Neural cell (in vitro differentiated cells): ENCODE measurements at regions not wholly inside any gene's neighbourhood (a gene's known extent, or its start where the extent isn't known, plus 50 kb on each side); places are given as distances from the start of the nearest gene placed in this dataset.

Experiments used
- H2AFZ ChIP-seq: fragments of 200-600, 300-800 bp; sonication (generic), shearing (Covaris generic); 2 replicates; pipeline ENCODE4 v1.6.0; 2014; ENCODE audit warnings: low read depth, mild to moderate bottlenecking, antibody characterized with exemption, low read length, moderate library complexity
- H3F3A ChIP-seq: fragments of 200-600 bp; shearing (Covaris generic); 2 replicates; pipeline ENCODE4 v1.6.1; 2016; ENCODE audit warnings: mild to moderate bottlenecking, moderate library complexity, mixed read lengths, antibody characterized with exemption, low read length; ENCODE audit not compliant: insufficient read depth, poor library complexity, severe bottlenecking
- H3K27ac ChIP-seq: fragments of 200-600, 300-800 bp; sonication (generic), shearing (Covaris generic); 2 replicates; pipeline ENCODE4 v1.5.1; 2014; ENCODE audit warnings: mild to moderate bottlenecking, low read length, moderate library complexity
- H3K27me3 ChIP-seq: fragments of 300-800, 200-600 bp; sonication (generic), shearing (Covaris generic); 2 replicates; pipeline ENCODE4 v1.6.0; 2014; ENCODE audit warnings: mild to moderate bottlenecking, low read depth, low read length, moderate library complexity; ENCODE audit not compliant: insufficient read depth
- H3K36me3 ChIP-seq: fragments of 300-800, 200-600 bp; sonication (generic), shearing (Covaris generic); 2 replicates; pipeline ENCODE4 v1.5.1; 2014; ENCODE audit warnings: mild to moderate bottlenecking, antibody characterized with exemption, low read length, moderate library complexity; ENCODE audit not compliant: insufficient read depth
- H3K4me2 ChIP-seq: fragments of 300-800, 200-600 bp; sonication (generic), shearing (Covaris generic); 2 replicates; pipeline ENCODE4 v1.6.0; 2014; ENCODE audit warnings: mild to moderate bottlenecking, low read length
- H3K4me3 ChIP-seq: fragments of 300-800, 200-600 bp; sonication (generic), shearing (Covaris generic); 2 replicates; pipeline ENCODE4 v1.5.1; 2014; ENCODE audit warnings: mild to moderate bottlenecking, low read length, moderate library complexity
- H3K79me2 ChIP-seq: fragments of 200-600 bp; shearing (Covaris generic); replicated peaks from 2 replicates; pipeline ENCODE4 v1.6.0; 2014; ENCODE audit warnings: mild to moderate bottlenecking, low read length, moderate library complexity; ENCODE audit not compliant: insufficient read depth
- H3K9ac ChIP-seq: fragments of 300-800, 200-600 bp; sonication (generic), shearing (Covaris generic); 2 replicates; pipeline ENCODE4 v1.6.1; 2016; ENCODE audit warnings: mild to moderate bottlenecking, low read length, mixed read lengths
- H3K9me2 ChIP-seq: fragments of 200-600 bp; shearing (Covaris generic); 2 replicates; pipeline ENCODE4 v1.6.1; 2016; ENCODE audit warnings: mild to moderate bottlenecking, low read length, mixed read lengths; ENCODE audit not compliant: insufficient read depth
- H3K9me3 ChIP-seq: fragments of 200-600, 300-800 bp; sonication (generic), shearing (Covaris generic); 2 replicates; pipeline ENCODE4 v1.6.1; 2016; ENCODE audit warnings: mild to moderate bottlenecking, mixed run types, low read length, moderate library complexity, mixed read lengths
- H4K20me1 ChIP-seq: fragments of 200-600 bp; shearing (Covaris generic); 2 replicates; pipeline ENCODE4 v1.6.1; 2016; ENCODE audit warnings: mild to moderate bottlenecking, mixed run types; ENCODE audit not compliant: insufficient read depth
- EP300 ChIP-seq: fragments of 450-650 bp; conservative IDR thresholded peaks from 2 replicates; pipeline ENCODE4 v1.6.1; 2014; ENCODE audit warnings: antibody characterized with exemption, mild to moderate bottlenecking, moderate library complexity; ENCODE audit not compliant: poor library complexity, severe bottlenecking
- EZH2 ChIP-seq: fragments of 200-600, 300-800 bp; shearing (Covaris generic), sonication (generic); IDR thresholded peaks from 2 replicates; pipeline ENCODE4 v1.6.1; 2014; ENCODE audit warnings: antibody characterized with exemption, low read length, borderline replicate concordance, mild to moderate bottlenecking; ENCODE audit not compliant: insufficient read depth, poor library complexity, severe bottlenecking
- MXI1 ChIP-seq: fragments of 450-650 bp; conservative IDR thresholded peaks from 2 replicates; pipeline ENCODE4 v1.6.1; 2014; ENCODE audit warnings: antibody characterized with exemption, mild to moderate bottlenecking; ENCODE audit not compliant: poor library complexity, severe bottlenecking
- POLR2AphosphoS5 ChIP-seq: IDR thresholded peaks from 2 replicates; pipeline ENCODE4 v1.6.1; 2012
- RAD21 ChIP-seq: fragments of 450-650 bp; conservative IDR thresholded peaks from 2 replicates; pipeline ENCODE4 v1.6.1; 2014; ENCODE audit warnings: antibody characterized with exemption, mild to moderate bottlenecking, moderate library complexity
- SMC3 ChIP-seq: fragments of 450-650 bp; conservative IDR thresholded peaks from 2 replicates; pipeline ENCODE4 v1.6.1; 2014; ENCODE audit warnings: antibody characterized with exemption, mild to moderate bottlenecking, moderate library complexity; ENCODE audit not compliant: poor library complexity
- TAF1 ChIP-seq: IDR thresholded peaks from 2 replicates; pipeline ENCODE4 v1.6.1; 2012; ENCODE audit warnings: low read depth
- TF ChIP-seq, protein P1 (sequence below): fragments of 450-650 bp; IDR thresholded peaks from 2 replicates; pipeline ENCODE4 v1.5.1; 2014; ENCODE audit warnings: antibody characterized with exemption, mild to moderate bottlenecking, moderate library complexity; ENCODE audit not compliant: poor library complexity, severe bottlenecking
- TF ChIP-seq, protein P2 (sequence below): IDR thresholded peaks from 2 replicates; pipeline ENCODE4 v1.6.1; 2012; ENCODE audit warnings: borderline replicate concordance

GRCh38 chr6:1022719-1023118, 289.2 kb upstream of the FOXQ1 start:
- H3K9ac ChIP-seq, result no peak overlapping the region
- no peaks in the 10 kb centered on the region for H4K20me1 ChIP-seq
- TF ChIP-seq POLR2AphosphoS5 (no peak), TAF1 (no peak), EP300 (no peak), MXI1 (no peak), SMC3 (no peak), EZH2 (no peak), RAD21 (no peak)
- TF ChIP-seq, protein P1, sequence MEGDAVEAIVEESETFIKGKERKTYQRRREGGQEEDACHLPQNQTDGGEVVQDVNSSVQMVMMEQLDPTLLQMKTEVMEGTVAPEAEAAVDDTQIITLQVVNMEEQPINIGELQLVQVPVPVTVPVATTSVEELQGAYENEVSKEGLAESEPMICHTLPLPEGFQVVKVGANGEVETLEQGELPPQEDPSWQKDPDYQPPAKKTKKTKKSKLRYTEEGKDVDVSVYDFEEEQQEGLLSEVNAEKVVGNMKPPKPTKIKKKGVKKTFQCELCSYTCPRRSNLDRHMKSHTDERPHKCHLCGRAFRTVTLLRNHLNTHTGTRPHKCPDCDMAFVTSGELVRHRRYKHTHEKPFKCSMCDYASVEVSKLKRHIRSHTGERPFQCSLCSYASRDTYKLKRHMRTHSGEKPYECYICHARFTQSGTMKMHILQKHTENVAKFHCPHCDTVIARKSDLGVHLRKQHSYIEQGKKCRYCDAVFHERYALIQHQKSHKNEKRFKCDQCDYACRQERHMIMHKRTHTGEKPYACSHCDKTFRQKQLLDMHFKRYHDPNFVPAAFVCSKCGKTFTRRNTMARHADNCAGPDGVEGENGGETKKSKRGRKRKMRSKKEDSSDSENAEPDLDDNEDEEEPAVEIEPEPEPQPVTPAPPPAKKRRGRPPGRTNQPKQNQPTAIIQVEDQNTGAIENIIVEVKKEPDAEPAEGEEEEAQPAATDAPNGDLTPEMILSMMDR, result no peak
- TF ChIP-seq, protein P2, sequence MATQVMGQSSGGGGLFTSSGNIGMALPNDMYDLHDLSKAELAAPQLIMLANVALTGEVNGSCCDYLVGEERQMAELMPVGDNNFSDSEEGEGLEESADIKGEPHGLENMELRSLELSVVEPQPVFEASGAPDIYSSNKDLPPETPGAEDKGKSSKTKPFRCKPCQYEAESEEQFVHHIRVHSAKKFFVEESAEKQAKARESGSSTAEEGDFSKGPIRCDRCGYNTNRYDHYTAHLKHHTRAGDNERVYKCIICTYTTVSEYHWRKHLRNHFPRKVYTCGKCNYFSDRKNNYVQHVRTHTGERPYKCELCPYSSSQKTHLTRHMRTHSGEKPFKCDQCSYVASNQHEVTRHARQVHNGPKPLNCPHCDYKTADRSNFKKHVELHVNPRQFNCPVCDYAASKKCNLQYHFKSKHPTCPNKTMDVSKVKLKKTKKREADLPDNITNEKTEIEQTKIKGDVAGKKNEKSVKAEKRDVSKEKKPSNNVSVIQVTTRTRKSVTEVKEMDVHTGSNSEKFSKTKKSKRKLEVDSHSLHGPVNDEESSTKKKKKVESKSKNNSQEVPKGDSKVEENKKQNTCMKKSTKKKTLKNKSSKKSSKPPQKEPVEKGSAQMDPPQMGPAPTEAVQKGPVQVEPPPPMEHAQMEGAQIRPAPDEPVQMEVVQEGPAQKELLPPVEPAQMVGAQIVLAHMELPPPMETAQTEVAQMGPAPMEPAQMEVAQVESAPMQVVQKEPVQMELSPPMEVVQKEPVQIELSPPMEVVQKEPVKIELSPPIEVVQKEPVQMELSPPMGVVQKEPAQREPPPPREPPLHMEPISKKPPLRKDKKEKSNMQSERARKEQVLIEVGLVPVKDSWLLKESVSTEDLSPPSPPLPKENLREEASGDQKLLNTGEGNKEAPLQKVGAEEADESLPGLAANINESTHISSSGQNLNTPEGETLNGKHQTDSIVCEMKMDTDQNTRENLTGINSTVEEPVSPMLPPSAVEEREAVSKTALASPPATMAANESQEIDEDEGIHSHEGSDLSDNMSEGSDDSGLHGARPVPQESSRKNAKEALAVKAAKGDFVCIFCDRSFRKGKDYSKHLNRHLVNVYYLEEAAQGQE, result no peak
- H3K79me2 ChIP-seq, result no peaks in the 10 kb centered on the region
- H3K9me2 ChIP-seq, result no peaks in the 10 kb centered on the region
- no peak overlapping the region for H3K27ac ChIP-seq
- no peaks in the 10 kb centered on the region for H3F3A ChIP-seq
- H3K9me3 ChIP-seq, result no peaks in the 10 kb centered on the region
- H3K4me3 ChIP-seq, result no peak overlapping the region
- H3K4me2 ChIP-seq, result no peak overlapping the region
- H3K27me3 ChIP-seq, result no peaks in the 10 kb centered on the region
- no peak overlapping the region for H2AFZ ChIP-seq
- no peaks in the 10 kb centered on the region for H3K36me3 ChIP-seq

- Histone ChIP-seq H3K36me3 (no peaks in the 10 kb centered on the region), H4K20me1 (no peaks in the 10 kb centered on the region), H3K27me3 (no peaks in the 10 kb centered on the region), H3F3A (no peaks in the 10 kb centered on the region), H2AFZ (no peak overlapping the region), H3K9me2 (no peaks in the 10 kb centered on the region), H3K27ac (no peak overlapping the region), H3K4me2 (no peak overlapping the region), H3K79me2 (no peaks in the 10 kb centered on the region), H3K9me3 (no peaks in the 10 kb centered on the region), H3K4me3 (no peak overlapping the region), H3K9ac (no peak overlapping the region)
- TF ChIP-seq RAD21 (no peak), EZH2 (no peak), TAF1 (no peak), EP300 (no peak), SMC3 (no peak), POLR2AphosphoS5 (no peak), MXI1 (no peak)
- TF ChIP-seq, protein P2, result no peak
- TF ChIP-seq, protein P1, result no peak
Observed at GRCh38 chr6:1020837-1021236, 291.1 kb upstream of the FOXQ1 start.
